Effector memory CD4-positive, alpha-beta T cell (primary cell): ENCODE measurements at regions not wholly inside any gene's neighbourhood (a gene's known extent, or its start where the extent isn't known, plus 50 kb on each side); places are given as distances from the start of the nearest gene placed in this dataset.

Experiments
- DNase-seq, 3 donors: peaks; one replicate each; pipeline ENCODE4 v3.0.0-alpha.2; 2020
- H3K27ac ChIP-seq: 2 replicates; pipeline ENCODE4 v1.7.0; 2013; ENCODE audit warnings: mild to moderate bottlenecking, low read length, moderate library complexity; ENCODE audit not compliant: insufficient read depth, poor library complexity, severe bottlenecking
- H3K27me3 ChIP-seq: replicated peaks from 2 replicates; pipeline ENCODE4 v1.7.0; 2013; ENCODE audit warnings: mild to moderate bottlenecking, low read length; ENCODE audit not compliant: insufficient read depth, control insufficient read depth, poor library complexity, severe bottlenecking
- H3K36me3 ChIP-seq: 2 replicates; pipeline ENCODE4 v1.7.0; 2013; ENCODE audit warnings: mild to moderate bottlenecking, low read length, moderate library complexity; ENCODE audit not compliant: control insufficient read depth, insufficient read depth
- H3K4me1 ChIP-seq: 2 replicates; pipeline ENCODE4 v1.7.0; 2013; ENCODE audit warnings: low read length, mild to moderate bottlenecking; ENCODE audit not compliant: control insufficient read depth, insufficient read depth, poor library complexity, severe bottlenecking
- H3K4me3 ChIP-seq: 2 replicates; pipeline ENCODE4 v1.7.0; 2013; ENCODE audit warnings: low read length, low read depth, mild to moderate bottlenecking; ENCODE audit not compliant: insufficient read depth, poor library complexity, severe bottlenecking
- H3K9me3 ChIP-seq: 2 replicates; pipeline ENCODE4 v1.7.0; 2013; ENCODE audit warnings: mild to moderate bottlenecking, low read length, moderate library complexity; ENCODE audit not compliant: control insufficient read depth

GRCh38 chr3:153334558-153334957 is 172.5 kb downstream of the RAP2B start:
- no peak overlapping the region for H3K4me3 ChIP-seq
- H3K27ac ChIP-seq, result no peak overlapping the region
- no peaks in the 10 kb centered on the region for H3K27me3 ChIP-seq
- no peaks in the 10 kb centered on the region for H3K4me1 ChIP-seq
- DNase-seq, result no peak
- H3K9me3 ChIP-seq, result no peaks in the 10 kb centered on the region
- H3K36me3 ChIP-seq, result no peaks in the 10 kb centered on the region

GRCh38 chr3:153337369-153337768 is 175.3 kb downstream of the RAP2B start:
- H3K36me3 ChIP-seq, result no peaks in the 10 kb centered on the region
- H3K9me3 ChIP-seq, result no peaks in the 10 kb centered on the region
- H3K4me1 ChIP-seq, result no peaks in the 10 kb centered on the region
- no peak overlapping the region for H3K27ac ChIP-seq
- H3K27me3 ChIP-seq, result no peaks in the 10 kb centered on the region
- DNase-seq, result no peak
- H3K4me3 ChIP-seq, result no peak overlapping the region

GRCh38 chr3:153338487-153338886 is 176.5 kb downstream of the RAP2B start:
- no peak for DNase-seq
- Histone ChIP-seq H3K27ac (no peak overlapping the region), H3K36me3 (no peaks in the 10 kb centered on the region), H3K27me3 (no peaks in the 10 kb centered on the region), H3K4me3 (no peak overlapping the region), H3K9me3 (no peaks in the 10 kb centered on the region), H3K4me1 (no peaks in the 10 kb centered on the region)

- Histone ChIP-seq H3K36me3 (no peaks in the 10 kb centered on the region), H3K4me1 (no peaks in the 10 kb centered on the region), H3K27me3 (no peaks in the 10 kb centered on the region), H3K9me3 (no peaks in the 10 kb centered on the region), H3K27ac (no peak overlapping the region), H3K4me3 (no peak overlapping the region)
- DNase-seq, result no peak
Measured at GRCh38 chr3:153339065-153339464, 177.0 kb downstream of the RAP2B start.

- no peak overlapping the region for H3K4me3 ChIP-seq
- no peak overlapping the region for H3K27ac ChIP-seq
- H3K4me1 ChIP-seq, result no peaks in the 10 kb centered on the region
- DNase-seq, result no peak
- no peaks in the 10 kb centered on the region for H3K9me3 ChIP-seq
- no peaks in the 10 kb centered on the region for H3K36me3 ChIP-seq
- no peaks in the 10 kb centered on the region for H3K27me3 ChIP-seq
Measured at GRCh38 chr3:153343988-153344782, 182.2 kb downstream of the RAP2B start.

- Histone ChIP-seq H3K27me3 (no peaks in the 10 kb centered on the region), H3K4me3 (no peak overlapping the region), H3K27ac (no peak overlapping the region), H3K9me3 (no peaks in the 10 kb centered on the region), H3K4me1 (no peaks in the 10 kb centered on the region), H3K36me3 (no peaks in the 10 kb centered on the region)
- no peak for DNase-seq
Measured at GRCh38 chr3:153348457-153349107, 186.6 kb downstream of the RAP2B start.

- Histone ChIP-seq H3K4me3 (no peak overlapping the region), H3K27me3 (no peaks in the 10 kb centered on the region), H3K9me3 (no peaks in the 10 kb centered on the region), H3K36me3 (no peaks in the 10 kb centered on the region), H3K4me1 (no peaks in the 10 kb centered on the region), H3K27ac (no peak overlapping the region)
- no peak for DNase-seq
Measured at GRCh38 chr3:153349108-153349499, 187.1 kb downstream of the RAP2B start.

GRCh38 chr3:153350420-153350819 is 188.4 kb downstream of the RAP2B start:
- H3K4me1 ChIP-seq, result no peaks in the 10 kb centered on the region
- DNase-seq, result no peak
- no peaks in the 10 kb centered on the region for H3K36me3 ChIP-seq
- no peaks in the 10 kb centered on the region for H3K27me3 ChIP-seq
- no peak overlapping the region for H3K27ac ChIP-seq
- H3K4me3 ChIP-seq, result no peak overlapping the region
- no peaks in the 10 kb centered on the region for H3K9me3 ChIP-seq

- Histone ChIP-seq H3K27ac (no peak overlapping the region), H3K4me1 (no peaks in the 10 kb centered on the region)
- DNase-seq, result no peak
Measured at GRCh38 chr3:153354641-153355040, 192.6 kb downstream of the RAP2B start.

GRCh38 chr3:153355559-153355958 is 193.5 kb downstream of the RAP2B start:
- Histone ChIP-seq H3K4me1 (no peaks in the 10 kb centered on the region), H3K36me3 (no peaks in the 10 kb centered on the region), H3K4me3 (no peak overlapping the region), H3K9me3 (no peaks in the 10 kb centered on the region), H3K27me3 (no peaks in the 10 kb centered on the region), H3K27ac (no peak overlapping the region)
- no peak for DNase-seq

More at GRCh38 chr3:153354641-153355040, 192.6 kb downstream of the RAP2B start:
- no peaks in the 10 kb centered on the region for H3K36me3 ChIP-seq
- H3K9me3 ChIP-seq, result no peaks in the 10 kb centered on the region
- H3K4me3 ChIP-seq, result no peak overlapping the region
- H3K27me3 ChIP-seq, result no peaks in the 10 kb centered on the region
